Suprapubic skin (tissue), 4 donors: ENCODE measurements at regions not wholly inside any gene's neighbourhood (a gene's known extent, or its start where the extent isn't known, plus 50 kb on each side); places are given as distances from the start of the nearest gene placed in this dataset.
A peak's percentile ranks its signal among the peaks of the same experiment; 100 is the strongest.
"Not testable (repeated sequence)": the region's sequence is repeated elsewhere in the genome, so short reads cannot be mapped to it uniquely, and the experiment has no call there.

Experiments
- DNase-seq, 2 donors: peaks; one replicate each; pipeline ENCODE4 v3.0.0-alpha.2; 2019; ENCODE audit warnings: low spot score in 2 of 2
- H3K27ac ChIP-seq: fragments of 200-600 bp; sonication (generic); one replicate; pipeline ENCODE4 v1.5.1; 2019
- H3K27me3 ChIP-seq: fragments of 200-600 bp; sonication (generic); one replicate; pipeline ENCODE4 v1.5.1; 2019
- H3K36me3 ChIP-seq: fragments of 200-600 bp; sonication (generic); one replicate; pipeline ENCODE4 v1.5.1; 2019
- H3K4me1 ChIP-seq: fragments of 200-600 bp; sonication (generic); one replicate; pipeline ENCODE4 v1.5.1; 2019
- H3K4me3 ChIP-seq: fragments of 200-600 bp; sonication (generic); one replicate; pipeline ENCODE4 v1.5.1; 2019; ENCODE audit warnings: mild to moderate bottlenecking
- H3K9me3 ChIP-seq: fragments of 200-600 bp; sonication (generic); one replicate; pipeline ENCODE4 v1.5.1; 2019
- POLR2A ChIP-seq, 2 donors: fragments of 450-650 bp; IDR thresholded peaks; one replicate each; pipeline ENCODE4 v1.6.1; 2017; ENCODE audit warnings: antibody characterized with exemption in 2 of 2, mild to moderate bottlenecking in 2 of 2, moderate library complexity in 2 of 2
- WGBS: methylation state at CpG from one replicate; pipeline ENCODE4 v1.1.5; 2018; 5-methylcytosine and 5-hydroxymethylcytosine counted together
- TF ChIP-seq, protein P1 (sequence below), 2 donors: fragments of 200-600 bp in 1 of 2; fragments of 450-650 bp in 1 of 2; sonication (generic) in 1 of 2; IDR thresholded peaks; one replicate each; pipeline ENCODE4 v1.5.1; 2016 to 2019; ENCODE audit warnings: antibody characterized with exemption in 2 of 2, mild to moderate bottlenecking in 1 of 2, moderate library complexity in 1 of 2

GRCh38 chr7:29674626-29675025, 111.0 kb downstream of the PRR15 start:
- not testable (repeated sequence) for DNase-seq, H3K27ac ChIP-seq, H3K4me3 ChIP-seq, H3K27me3 ChIP-seq, H3K4me1 ChIP-seq, H3K36me3 ChIP-seq, H3K9me3 ChIP-seq
- WGBS: 100% methylated on average over 3 of the region's 6 CpGs

GRCh38 chr7:29677254-29677653, 113.6 kb downstream of the PRR15 start:
- not testable (repeated sequence) for H3K9me3 ChIP-seq, DNase-seq, H3K4me1 ChIP-seq, H3K27me3 ChIP-seq, H3K36me3 ChIP-seq, H3K4me3 ChIP-seq, H3K27ac ChIP-seq
- 95% methylated on average over 2 of the region's 2 CpGs for WGBS

- not testable (repeated sequence) for H3K4me3 ChIP-seq, H3K9me3 ChIP-seq, H3K27ac ChIP-seq, H3K27me3 ChIP-seq, H3K4me1 ChIP-seq, DNase-seq, H3K36me3 ChIP-seq
- WGBS: 69% methylated on average over 2 of the region's 2 CpGs
Measured at GRCh38 chr7:29679963-29680362, 116.3 kb downstream of the PRR15 start.

GRCh38 chr7:29680601-29681000, 117.0 kb downstream of the PRR15 start:
- DNase-seq, H3K36me3 ChIP-seq, H3K27me3 ChIP-seq, H3K27ac ChIP-seq, H3K4me3 ChIP-seq, H3K9me3 ChIP-seq, H3K4me1 ChIP-seq: not testable (repeated sequence)
- 90% methylated on average over 2 of the region's 2 CpGs for WGBS

GRCh38 chr7:29684151-29684786, 120.6 kb downstream of the PRR15 start:
- not testable (repeated sequence) for H3K27me3 ChIP-seq, H3K36me3 ChIP-seq, H3K9me3 ChIP-seq, H3K4me1 ChIP-seq
- WGBS: 2% methylated on average over 30 of the region's 34 CpGs
- peak overlapping the region; percentile 95 for H3K27ac ChIP-seq
- peak overlapping the region; percentile 88 for H3K4me3 ChIP-seq
- peak in 1 of 2 donors; percentile 72 for DNase-seq

- Histone ChIP-seq H3K9me3 (no peaks in the 10 kb centered on the region), H3K27me3 (no peaks in the 10 kb centered on the region), H3K4me1 (no peaks in the 10 kb centered on the region), H3K4me3 (peak overlapping the region; percentile 88), H3K36me3 (no peaks in the 10 kb centered on the region), H3K27ac (peak overlapping the region; percentile 95)
- TF ChIP-seq, protein P1, sequence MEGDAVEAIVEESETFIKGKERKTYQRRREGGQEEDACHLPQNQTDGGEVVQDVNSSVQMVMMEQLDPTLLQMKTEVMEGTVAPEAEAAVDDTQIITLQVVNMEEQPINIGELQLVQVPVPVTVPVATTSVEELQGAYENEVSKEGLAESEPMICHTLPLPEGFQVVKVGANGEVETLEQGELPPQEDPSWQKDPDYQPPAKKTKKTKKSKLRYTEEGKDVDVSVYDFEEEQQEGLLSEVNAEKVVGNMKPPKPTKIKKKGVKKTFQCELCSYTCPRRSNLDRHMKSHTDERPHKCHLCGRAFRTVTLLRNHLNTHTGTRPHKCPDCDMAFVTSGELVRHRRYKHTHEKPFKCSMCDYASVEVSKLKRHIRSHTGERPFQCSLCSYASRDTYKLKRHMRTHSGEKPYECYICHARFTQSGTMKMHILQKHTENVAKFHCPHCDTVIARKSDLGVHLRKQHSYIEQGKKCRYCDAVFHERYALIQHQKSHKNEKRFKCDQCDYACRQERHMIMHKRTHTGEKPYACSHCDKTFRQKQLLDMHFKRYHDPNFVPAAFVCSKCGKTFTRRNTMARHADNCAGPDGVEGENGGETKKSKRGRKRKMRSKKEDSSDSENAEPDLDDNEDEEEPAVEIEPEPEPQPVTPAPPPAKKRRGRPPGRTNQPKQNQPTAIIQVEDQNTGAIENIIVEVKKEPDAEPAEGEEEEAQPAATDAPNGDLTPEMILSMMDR (IDR thresholded peaks at IDR 0.05): no peak
- peak in 1 of 2 donors; percentile 19 for TF ChIP-seq POLR2A (IDR thresholded peaks at IDR 0.05)
- DNase-seq: peak; percentile 80 to 83
- no CpG with 5 or more reads among the region's 114 CpGs for WGBS
Measured at GRCh38 chr7:29684787-29685650, 121.3 kb upstream of the WIPF3 start.

DNA sequence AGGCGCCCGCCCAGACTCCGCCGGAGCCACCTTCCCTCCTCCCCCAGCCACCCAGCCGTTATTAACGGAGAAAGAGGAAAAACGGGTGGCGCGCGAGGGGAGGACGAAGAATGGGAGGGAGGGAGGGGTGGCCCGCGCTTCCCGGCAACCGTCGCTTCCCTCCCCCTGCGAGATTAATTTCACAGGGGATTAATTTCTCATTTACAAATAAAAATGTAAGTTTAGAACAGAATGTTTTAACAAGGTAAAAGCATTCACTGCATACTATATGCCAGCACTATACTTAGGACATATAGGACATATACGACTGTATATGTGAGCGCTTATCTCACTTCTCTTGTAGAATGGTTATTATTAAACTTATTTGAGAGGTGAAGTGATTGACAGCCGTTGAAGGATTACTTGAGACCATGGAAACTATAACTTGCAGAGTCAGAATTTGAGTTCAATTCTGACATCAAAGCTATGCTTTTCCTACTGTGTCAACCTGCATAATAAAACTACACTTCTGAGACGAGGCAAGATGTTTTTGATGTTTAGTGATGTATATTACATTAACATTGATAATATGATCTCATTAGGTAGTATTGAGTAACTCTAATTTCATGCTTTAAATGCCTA, 120.5 kb upstream of the WIPF3 start:
- Histone ChIP-seq H3K27ac (peak overlapping the region; percentile 95), H3K4me3 (peak overlapping the region; percentile 88)
- H3K4me1 ChIP-seq, H3K9me3 ChIP-seq, H3K36me3 ChIP-seq, H3K27me3 ChIP-seq, DNase-seq: not testable (repeated sequence)
- 3% methylated on average over 17 of the region's 21 CpGs for WGBS

DNA sequence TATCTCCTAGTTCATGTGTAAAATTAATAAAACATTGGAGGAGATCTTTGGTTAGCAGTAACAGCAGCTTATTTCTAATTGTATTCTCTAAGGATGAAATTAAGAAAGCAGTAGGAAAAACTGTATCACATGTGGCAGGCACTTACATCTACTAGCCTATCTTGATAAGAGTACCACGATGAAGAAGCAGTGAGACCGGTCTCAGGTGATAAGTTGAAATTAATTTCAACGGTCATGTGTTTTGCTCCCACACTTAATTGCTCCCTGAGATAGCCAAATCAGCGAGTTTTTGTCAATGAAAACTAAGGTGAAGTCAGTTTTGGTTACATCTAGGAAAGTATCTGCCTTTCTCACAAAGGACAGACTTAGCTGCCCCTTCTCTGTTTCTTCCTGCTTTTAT, 115.8 kb upstream of the WIPF3 start:
- WGBS: 85% methylated on average over 4 of the region's 4 CpGs
- not testable (repeated sequence) for H3K4me1 ChIP-seq, H3K9me3 ChIP-seq, H3K36me3 ChIP-seq, H3K27ac ChIP-seq, DNase-seq, H3K27me3 ChIP-seq, H3K4me3 ChIP-seq

DNA sequence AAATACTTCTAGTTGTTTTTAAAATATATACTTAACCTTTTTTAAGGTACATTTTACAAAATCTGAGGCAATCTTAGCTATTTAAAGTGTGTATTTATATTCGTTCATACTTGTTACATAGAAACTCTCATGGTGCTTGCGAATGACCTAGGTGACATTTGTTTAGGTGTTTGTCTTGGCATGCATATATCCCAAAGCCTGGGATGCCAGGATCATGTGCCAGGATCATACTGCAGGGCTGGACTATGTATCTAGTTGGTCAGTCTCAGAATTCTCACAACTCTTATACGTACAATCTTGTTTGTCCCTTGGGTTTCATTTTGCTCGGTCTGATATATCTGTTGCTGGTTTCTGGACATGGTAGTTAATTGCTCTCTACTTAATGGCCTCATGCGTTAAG, 109.9 kb upstream of the WIPF3 start:
- DNase-seq, H3K27ac ChIP-seq, H3K4me3 ChIP-seq, H3K27me3 ChIP-seq, H3K36me3 ChIP-seq, H3K4me1 ChIP-seq, H3K9me3 ChIP-seq: not testable (repeated sequence)
- 82% methylated on average over 5 of the region's 5 CpGs for WGBS

DNA sequence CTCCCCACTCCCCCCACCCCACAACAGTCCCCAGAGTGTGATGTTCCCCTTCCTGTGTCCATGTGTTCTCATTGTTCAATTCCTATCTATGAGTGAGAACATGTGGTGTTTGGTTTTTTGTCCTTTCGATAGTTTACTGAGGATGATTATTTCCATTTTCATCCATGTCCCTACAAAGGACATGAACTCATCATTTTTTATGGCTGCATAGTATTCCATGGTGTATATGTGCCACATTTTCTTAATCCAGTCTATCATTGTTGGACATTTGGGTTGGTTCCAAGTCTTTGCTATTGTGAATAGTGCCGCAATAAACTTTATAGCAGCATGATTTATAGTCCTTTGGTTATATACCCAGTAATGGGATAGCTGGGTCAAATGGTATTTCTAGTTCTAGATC, 106.6 kb upstream of the WIPF3 start:
- DNase-seq, H3K27me3 ChIP-seq, H3K9me3 ChIP-seq, H3K4me1 ChIP-seq, H3K27ac ChIP-seq, H3K4me3 ChIP-seq, H3K36me3 ChIP-seq: not testable (repeated sequence)
- WGBS: 76% methylated on average over 2 of the region's 2 CpGs

GRCh38 chr7:29701540-29701939, 104.8 kb upstream of the WIPF3 start:
- not testable (repeated sequence) for H3K27me3 ChIP-seq, H3K36me3 ChIP-seq, DNase-seq, H3K9me3 ChIP-seq, H3K27ac ChIP-seq, H3K4me3 ChIP-seq, H3K4me1 ChIP-seq
- 96% methylated on average over 1 of the region's 1 CpG for WGBS

DNA sequence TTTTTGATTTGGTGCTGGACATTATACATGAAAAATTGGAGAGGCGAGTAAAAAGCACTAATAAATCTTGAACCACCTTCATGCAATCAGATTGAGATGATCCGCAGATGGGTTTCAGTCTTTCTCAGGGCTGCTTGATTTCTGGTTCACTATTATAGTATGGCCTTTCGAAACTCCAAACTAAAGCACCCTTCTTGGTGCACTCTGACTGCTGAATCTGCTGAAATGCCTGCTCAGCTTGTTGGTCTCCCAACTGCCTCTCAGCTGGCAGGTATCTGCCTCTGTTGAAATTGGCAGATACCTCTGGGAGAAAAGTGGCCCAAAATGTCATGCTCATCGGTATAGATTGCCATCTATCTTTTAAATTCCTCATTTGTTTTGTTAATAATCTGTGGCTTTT, 102.5 kb upstream of the WIPF3 start:
- H3K27ac ChIP-seq, H3K4me3 ChIP-seq: not testable (repeated sequence)

DNA sequence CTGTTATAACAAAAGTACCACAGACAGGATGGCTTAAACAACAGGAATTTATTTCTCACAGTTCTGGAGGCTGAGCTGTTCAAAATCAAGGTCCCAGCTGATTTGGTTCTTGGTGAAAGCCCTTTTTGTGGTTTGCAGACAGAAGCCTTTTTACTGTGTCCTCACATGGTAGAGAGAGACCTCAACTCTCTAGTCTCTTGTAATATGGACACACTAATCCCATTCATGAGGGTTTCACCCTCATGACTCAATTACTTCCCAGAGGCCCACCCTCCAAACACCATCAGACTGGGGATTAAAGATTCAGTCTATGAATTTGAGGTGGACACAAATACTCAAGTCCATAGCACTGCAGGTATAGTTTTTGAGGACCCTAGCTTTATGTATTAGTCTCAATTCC, 97.3 kb upstream of the WIPF3 start:
- not testable (repeated sequence) for H3K36me3 ChIP-seq, H3K27me3 ChIP-seq, H3K27ac ChIP-seq, H3K4me1 ChIP-seq, H3K9me3 ChIP-seq, H3K4me3 ChIP-seq, DNase-seq

More for the DNA sequence above, 102.5 kb upstream of the WIPF3 start:
- DNase-seq, H3K36me3 ChIP-seq, H3K27me3 ChIP-seq, H3K4me1 ChIP-seq, H3K9me3 ChIP-seq: not testable (repeated sequence)
- 92% methylated on average over 4 of the region's 4 CpGs for WGBS
